Thyroid gland (tissue), 4 donors: ENCODE measurements at regions not wholly inside any gene's neighbourhood (a gene's known extent, or its start where the extent isn't known, plus 50 kb on each side); places are given as distances from the start of the nearest gene placed in this dataset.

ENCODE experiments used
- CTCF ChIP-seq, 6 experiments: fragments of 200-600 bp in 3 of 6; fragments of 450-650 bp in 3 of 6; sonication (generic) in 3 of 6; IDR thresholded peaks; one replicate each; pipeline ENCODE4 v1.5.1; 2016 to 2019; ENCODE audit warnings: antibody characterized with exemption in 6 of 6, mild to moderate bottlenecking in 2 of 6, inconsistent platforms in 1 of 6, moderate library complexity in 1 of 6
- POLR2A ChIP-seq, 2 donors: fragments of 450-650 bp; IDR thresholded peaks; one replicate each; pipeline ENCODE4 v1.6.1; 2017; ENCODE audit warnings: antibody characterized with exemption in 2 of 2, mild to moderate bottlenecking in 2 of 2, moderate library complexity in 1 of 2

GRCh38 chr11:101668236-101668635 lies 84.4 kb upstream of the TRPC6 start:
- TF ChIP-seq CTCF (IDR thresholded peaks at IDR 0.05) (no peak), POLR2A (IDR thresholded peaks at IDR 0.05) (no peak)
